ENCODE measurements at regions not wholly inside any gene's neighbourhood (a gene's known extent, or its start where the extent isn't known, plus 50 kb on each side); places are given as distances from the start of the nearest gene placed in this dataset.

DNA sequence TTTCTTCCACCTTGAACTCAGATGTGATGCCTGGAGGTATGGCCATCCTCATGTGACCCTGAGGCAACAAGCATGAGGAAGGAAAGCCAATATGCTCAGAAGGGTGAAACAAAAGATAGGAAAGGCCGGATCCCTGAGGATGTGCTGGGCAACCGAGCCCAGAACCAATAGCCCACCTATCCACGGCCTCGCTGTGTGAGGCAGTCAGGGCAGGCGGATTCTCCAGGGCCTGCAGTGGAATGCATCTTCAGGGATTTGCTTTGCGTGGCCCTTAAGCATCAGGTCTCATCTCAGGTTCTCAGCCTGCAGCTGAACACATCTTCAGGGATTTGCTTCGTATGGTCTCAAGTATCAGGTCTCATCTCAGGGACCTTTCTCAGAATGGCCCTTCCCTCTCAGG, 139.8 kb downstream of the ANKRD60 start:
- CTCF ChIA-PET (ENCODE audit: partially characterized antibody): interaction anchor here (0.8 to 4.0 kb wide), 23 partner anchors 8 to 574 kb away, joined by 3 to 36 read pairs (median 6); a partner anchor contains a TSS
- Histone ChIP-seq H3K79me1 (ENCODE audit: low read depth, low read length) (no peaks in the 10 kb centered on the region), H3K27ac (ENCODE audit: low read depth, low read length) (no peak overlapping the region), H3K4me1 (replicated peaks in 1 of 4; ENCODE audit: control insufficient read depth in 3 of 4, insufficient read depth in 4 of 4, low read length in 3 of 4) (peaks cover 0 to 3% (median 0%) of the 10 kb centered on the region in 4 experiments; a peak in 1 of 7 replicates), H3K23ac (ENCODE audit: insufficient read length) (no peak overlapping the region), H3K9ac (replicated peaks in 1 of 4; ENCODE audit: extremely low read depth in 1 of 4, low read depth in 3 of 4, low read length in 3 of 4) (no peak overlapping the region), H3K9me3 (ENCODE audit: insufficient read depth in 2 of 2, low read depth in 1 of 2, low read length in 1 of 2) (no peaks in the 10 kb centered on the region; a peak in 1 of 4 replicates), H2BK20ac (ENCODE audit: low read length) (no peak overlapping the region), H3K14ac (ENCODE audit: insufficient read length) (no peak overlapping the region), H2AK5ac (ENCODE audit: low read depth, low read length) (no peak overlapping the region), H3K4me3 (ENCODE audit: extremely low read depth in 1 of 4, insufficient read depth in 2 of 4, low read depth in 3 of 4, low read length in 4 of 4) (no peak overlapping the region), H3K27me3 (replicated peaks in 1 of 4; ENCODE audit: control insufficient read depth in 3 of 4, extremely low read depth in 1 of 4, insufficient read depth in 3 of 4, low read length in 3 of 4) (no peaks in the 10 kb centered on the region; a peak in 1 of 7 replicates), H3K23me2 (ENCODE audit: low read depth, low read length) (no peaks in the 10 kb centered on the region), H3K4me2 (ENCODE audit: insufficient read depth in 1 of 2, low read depth in 2 of 2, low read length in 2 of 2) (no peak overlapping the region), H4K20me1 (replicated peaks in 1 of 2; ENCODE audit: control insufficient read depth in 1 of 2, insufficient read depth in 2 of 2, low read length in 2 of 2) (no peaks in the 10 kb centered on the region), H3K36me3 (ENCODE audit: control insufficient read depth in 2 of 4, insufficient read depth in 4 of 4, low read length in 3 of 4) (no peaks in the 10 kb centered on the region), H2BK5ac (ENCODE audit: low read depth, low read length) (no peak overlapping the region), H2AFZ (ENCODE audit: low read length) (no peak overlapping the region), H2BK15ac (ENCODE audit: low read length) (no peak overlapping the region), H4K8ac (ENCODE audit: extremely low read depth, insufficient read depth, low read length) (no peak overlapping the region), H4K91ac (replicated peaks; ENCODE audit: insufficient read length, low read length) (no peak overlapping the region), H2BK12ac (ENCODE audit: low read depth, low read length) (no peak overlapping the region), H3K56ac (replicated peaks; ENCODE audit: insufficient read length, low read depth, low read length) (no peak overlapping the region), H3K4ac (replicated peaks; ENCODE audit: insufficient read length, low read depth, low read length) (no peak overlapping the region), H3K79me2 (ENCODE audit: control insufficient read depth in 1 of 2, insufficient read depth in 2 of 2, low read length in 2 of 2) (no peaks in the 10 kb centered on the region), H4K5ac (ENCODE audit: insufficient read length, low read depth, low read length) (no peak overlapping the region), H2BK120ac (replicated peaks; ENCODE audit: low read depth, low read length) (no peak overlapping the region), H3K18ac (ENCODE audit: extremely low read depth, low read length) (no peak overlapping the region)
- POLR2A ChIA-PET (ENCODE audit: partially characterized antibody): no interaction called here
- DNase-seq (ENCODE audit: low read depth in 1 of 2, low spot score in 2 of 2) (no peak), FAIRE-seq (no peak)
- 93% methylated on average over 7 of the region's 7 CpGs; no CpG with 5 or more reads in 1 of the 2 experiments for WGBS, 2 experiments (ENCODE audit: extremely low coverage in 1 of 2, insufficient coverage in 1 of 2, insufficient read length in 1 of 2, insufficient replicate concordance in 2 of 2, low coverage in 1 of 2, low lambda C conversion rate in 2 of 2, missing lambda C conversion rate in 1 of 2)
- TF ChIP-seq TCF12 (IDR thresholded peaks at IDR 0.05; ENCODE audit: low read depth, low read length): no peak
- TF ChIP-seq CHD2 (IDR thresholded peaks at IDR 0.05; ENCODE audit: low read length): no peak
- TF ChIP-seq CBX8 (IDR thresholded peaks at IDR 0.05; ENCODE audit: borderline replicate concordance, low read depth, low read length): no peak
- no peak for TF ChIP-seq RXRA (IDR thresholded peaks at IDR 0.05; ENCODE audit: insufficient read depth, low read depth, low read length)
- no peak for TF ChIP-seq SIX5 (IDR thresholded peaks at IDR 0.05; ENCODE audit: low read depth, low read length)
- no peak for TF ChIP-seq SUZ12 (IDR thresholded peaks at IDR 0.05; ENCODE audit: low read length)
- TF ChIP-seq ASH2L (IDR thresholded peaks at IDR 0.05; ENCODE audit: low read length): no peak
- TF ChIP-seq JUND (IDR thresholded peaks at IDR 0.05; ENCODE audit: low read length): no peak
- no peak for TF ChIP-seq SRF (IDR thresholded peaks at IDR 0.05; ENCODE audit: low read depth, low read length)
- no peak for TF ChIP-seq HDAC2 (IDR thresholded peaks at IDR 0.05; ENCODE audit: borderline replicate concordance in 1 of 2, low read depth in 2 of 2, low read length in 2 of 2)
- TF ChIP-seq YY1 (IDR thresholded peaks at IDR 0.05; ENCODE audit: low read depth, low read length): no peak
- TF ChIP-seq NRF1 (IDR thresholded peaks at IDR 0.05; ENCODE audit: low read depth, low read length): no peak
- no peak for TF ChIP-seq POLR2A (IDR thresholded peaks at IDR 0.05; ENCODE audit: control extremely low read depth in 1 of 2, low read depth in 2 of 2, low read length in 2 of 2)
- no peak for TF ChIP-seq SIN3A (conservative IDR thresholded peaks at IDR 0.05 in 1 of 2, IDR thresholded peaks at IDR 0.05 in 1 of 2; ENCODE audit: low read depth in 1 of 2, low read length in 2 of 2)
- no peak for TF ChIP-seq GTF2F1 (IDR thresholded peaks at IDR 0.05; ENCODE audit: borderline replicate concordance, low read depth, low read length)
- no peak for TF ChIP-seq POLR2AphosphoS5 (IDR thresholded peaks at IDR 0.05; ENCODE audit: low read depth, low read length)

All from H1 (cell line).